ENCODE measurements at regions not wholly inside any gene's neighbourhood (a gene's known extent, or its start where the extent isn't known, plus 50 kb on each side); places are given as distances from the start of the nearest gene placed in this dataset.

DNA sequence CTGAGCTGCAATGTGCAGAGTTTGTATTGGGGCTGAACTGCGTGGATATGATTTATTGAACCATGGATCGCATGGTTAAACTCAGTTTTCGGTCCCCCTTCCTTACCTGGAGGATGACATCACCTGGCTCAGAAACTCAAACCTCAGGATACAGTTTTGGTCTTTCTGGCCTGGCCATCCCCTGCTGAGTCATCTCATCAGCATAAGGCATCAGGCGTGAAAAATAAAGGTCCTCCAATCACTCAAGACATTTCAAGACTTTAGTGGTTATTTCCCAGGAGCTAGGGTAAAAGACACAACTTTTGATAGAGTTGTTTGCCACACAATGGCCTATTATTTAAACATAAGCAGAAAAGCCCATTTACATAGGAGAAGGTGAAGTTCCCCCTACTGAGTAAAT is 631.1 kb upstream of the TMEM132C start:
- DNase-seq: no peak

DNA sequence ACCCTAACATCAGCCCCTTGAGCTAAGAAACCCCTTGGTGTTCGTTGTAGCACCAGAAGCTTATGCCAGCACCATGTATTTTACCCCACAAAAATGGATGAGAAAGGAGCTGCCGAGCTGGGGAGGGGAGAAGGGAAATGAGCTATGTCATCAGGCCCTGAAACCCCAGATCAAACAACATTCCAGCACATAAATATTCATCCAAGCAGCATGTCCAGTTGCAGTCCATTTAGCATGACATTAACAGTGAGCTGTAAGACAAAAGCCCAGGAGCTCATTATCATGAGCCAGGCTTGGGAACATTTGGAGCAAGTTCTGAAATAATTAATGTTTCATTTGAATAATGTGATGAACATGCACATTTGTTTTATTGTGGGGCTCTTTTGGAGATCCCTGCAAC is 630.1 kb upstream of the TMEM132C start:
- no peak for DNase-seq

DNA sequence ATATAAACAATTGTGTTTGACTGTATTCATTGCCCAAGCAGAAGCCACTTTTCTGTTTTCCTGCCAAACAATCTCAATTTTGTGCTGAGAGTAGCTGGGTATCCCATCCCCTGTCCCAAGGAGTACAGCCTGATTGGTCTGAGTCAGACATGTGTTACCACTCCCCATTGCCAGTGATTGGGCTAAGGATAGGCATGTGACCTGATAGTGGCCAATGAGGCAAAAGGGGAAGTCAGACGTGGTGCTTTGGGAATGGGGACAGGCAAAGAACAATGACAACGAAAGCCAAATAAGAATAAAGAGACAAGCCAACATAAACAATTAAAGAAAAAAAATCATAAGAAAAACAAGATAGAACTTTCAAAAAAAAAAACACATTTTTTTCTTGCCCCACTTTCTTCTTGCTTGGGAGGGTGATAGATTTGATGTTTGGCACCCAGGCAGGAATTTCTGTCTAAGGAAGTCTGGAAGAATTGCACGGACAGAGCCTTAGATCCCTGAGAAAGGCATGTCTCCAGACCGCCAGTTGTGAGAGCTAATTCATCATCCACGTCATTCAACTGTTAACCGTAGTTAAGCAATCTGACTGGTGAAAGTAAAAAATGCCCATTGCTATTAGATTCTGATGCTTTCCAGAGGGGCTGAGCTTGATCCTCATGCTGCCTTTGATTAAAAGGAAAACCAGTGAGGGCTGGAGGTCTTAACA is 626.6 kb upstream of the TMEM132C start:
- DNase-seq: no peak

DNA sequence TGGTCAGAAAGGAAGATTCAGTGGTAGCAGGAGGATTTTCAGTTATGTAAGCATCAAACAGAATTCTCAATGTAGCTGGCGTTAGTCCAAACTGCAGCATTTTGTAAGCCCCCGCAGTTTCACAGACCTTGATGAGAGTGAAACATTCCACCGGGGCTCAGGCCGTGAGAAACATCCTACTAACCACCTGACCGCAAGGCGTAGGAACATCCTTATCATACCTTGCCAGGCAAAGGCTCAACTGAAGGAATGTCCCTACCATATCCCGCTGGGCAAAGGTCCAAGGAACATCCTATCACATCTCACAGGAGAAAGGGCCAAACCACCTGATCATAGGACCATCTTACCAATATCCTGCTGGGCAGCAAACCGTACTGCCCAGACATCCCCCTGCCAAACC is 624.8 kb upstream of the TMEM132C start:
- DNase-seq: no peak

DNA sequence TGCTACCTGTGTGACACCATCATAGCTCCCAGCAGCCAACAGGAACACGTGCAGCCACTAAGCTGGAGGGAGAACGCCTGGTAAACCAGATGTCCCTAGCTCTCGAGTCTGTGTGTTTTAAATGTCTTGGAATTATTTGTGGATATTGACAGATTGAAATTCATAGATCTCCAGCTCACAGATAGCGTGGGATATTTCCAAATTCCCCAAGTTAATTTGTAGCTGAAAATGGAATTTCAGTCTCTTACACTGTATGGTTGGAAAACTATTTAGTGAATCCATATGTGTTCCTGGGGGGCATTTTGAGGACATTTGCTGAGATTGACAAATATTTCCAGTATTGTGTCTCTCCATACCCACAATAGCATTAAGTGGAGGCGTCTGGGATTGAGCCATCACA is 618.6 kb upstream of the TMEM132C start:
- DNase-seq: no peak

DNA sequence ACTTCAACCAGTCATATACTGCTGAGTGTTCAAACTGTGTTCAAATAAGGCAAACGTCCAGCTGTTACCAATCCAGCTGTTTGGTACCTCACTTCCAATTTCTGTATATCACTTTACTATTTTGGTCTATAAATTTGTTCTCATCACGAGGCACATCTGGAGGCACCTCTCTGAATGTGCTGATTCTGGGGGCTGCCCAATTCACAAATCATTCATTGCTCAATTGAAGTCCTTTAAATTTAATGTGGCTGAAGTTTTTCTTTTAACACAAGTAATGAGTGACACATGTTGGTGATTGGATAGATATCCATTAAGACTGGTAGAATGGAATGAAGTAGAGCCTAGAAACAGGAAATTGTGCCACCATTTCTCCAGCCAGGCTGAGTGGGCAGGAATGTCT is 617.0 kb upstream of the TMEM132C start:
- DNase-seq: no peak

DNA sequence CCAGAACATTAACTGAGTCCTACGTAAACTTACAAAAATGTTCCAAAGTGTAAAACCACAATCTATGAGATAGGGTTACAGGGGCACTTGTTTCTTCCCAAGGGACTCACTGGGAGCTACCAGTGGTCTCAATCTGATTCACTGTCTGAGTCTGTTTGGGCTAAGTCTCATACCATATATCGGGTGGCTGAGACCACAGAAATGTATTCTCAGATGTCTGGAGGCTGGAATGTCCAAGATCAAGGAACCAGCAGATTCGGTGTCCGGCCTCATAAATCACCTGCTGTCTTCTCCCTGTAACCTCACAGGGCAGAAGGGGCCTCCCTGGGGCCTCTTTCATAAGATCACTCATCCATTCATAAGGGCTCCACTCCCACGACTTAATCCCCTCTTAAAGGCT is 616.3 kb upstream of the TMEM132C start:
- no peak for DNase-seq

DNA sequence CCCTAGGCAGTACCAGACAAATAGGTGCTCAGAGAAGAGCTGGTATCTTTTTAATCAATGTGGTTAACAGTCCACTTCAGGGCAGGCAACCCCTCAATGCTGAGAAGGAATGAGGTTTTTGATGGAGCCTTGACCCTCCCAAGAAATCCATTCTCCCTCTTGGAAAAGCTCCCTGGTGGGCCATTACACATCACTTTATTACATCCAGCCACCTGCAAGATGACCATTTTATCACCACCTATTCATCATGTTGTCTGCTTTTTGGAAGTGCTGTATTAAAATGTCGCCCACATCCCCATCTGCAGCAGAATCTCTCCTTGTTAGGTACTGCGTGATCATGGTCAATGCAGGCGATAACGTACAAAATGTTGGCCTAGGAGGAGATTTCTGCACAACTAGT is 614.7 kb upstream of the TMEM132C start:
- no peak for DNase-seq

DNA sequence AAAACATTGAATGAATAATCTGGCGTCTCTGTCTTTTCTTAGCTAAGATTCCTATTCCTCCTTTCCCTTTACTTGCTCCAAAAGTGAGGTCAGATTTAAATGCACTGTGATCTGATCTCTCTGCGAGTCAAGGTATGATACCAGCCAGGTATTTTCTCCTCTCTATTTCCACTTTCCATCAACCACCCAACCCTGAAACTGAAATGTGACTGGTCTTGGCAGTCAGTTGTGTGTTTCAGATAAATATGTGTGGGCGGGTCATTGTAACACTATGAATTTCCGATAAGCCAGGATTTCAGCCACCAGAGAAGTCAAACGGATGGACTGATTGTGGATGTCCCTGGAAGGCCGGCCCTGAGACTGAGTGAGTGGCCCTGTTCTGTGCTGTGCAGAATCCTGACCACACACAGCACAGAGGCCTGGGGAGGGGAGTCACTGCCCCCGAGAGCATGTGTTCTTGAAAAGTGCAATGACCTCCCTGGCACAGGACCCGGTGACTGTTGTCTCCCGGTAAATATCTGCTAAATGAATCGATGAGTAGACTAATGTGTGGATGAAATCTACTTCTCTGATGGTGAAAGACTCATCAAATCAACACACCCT is 612.5 kb upstream of the TMEM132C start:
- no peak for DNase-seq

DNA sequence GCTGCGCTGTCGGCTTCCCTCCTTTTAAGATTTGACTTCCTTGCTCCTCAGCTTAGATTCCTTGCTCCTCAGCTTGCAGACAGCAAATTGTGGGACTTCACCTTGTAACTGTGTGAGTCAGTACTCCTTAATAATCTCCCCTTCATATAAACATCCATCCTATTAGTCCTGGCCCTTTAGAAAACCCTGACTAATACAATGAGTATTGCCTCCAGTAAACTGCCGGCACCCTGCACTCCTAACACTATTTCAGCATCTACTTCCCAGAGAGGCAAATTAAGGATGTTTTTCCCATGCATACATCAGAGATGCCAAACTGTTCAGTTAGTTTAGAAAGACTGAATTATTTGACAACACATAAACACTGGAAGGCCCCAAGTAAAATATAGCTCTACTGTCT is 611.3 kb upstream of the TMEM132C start:
- DNase-seq: no peak

DNA sequence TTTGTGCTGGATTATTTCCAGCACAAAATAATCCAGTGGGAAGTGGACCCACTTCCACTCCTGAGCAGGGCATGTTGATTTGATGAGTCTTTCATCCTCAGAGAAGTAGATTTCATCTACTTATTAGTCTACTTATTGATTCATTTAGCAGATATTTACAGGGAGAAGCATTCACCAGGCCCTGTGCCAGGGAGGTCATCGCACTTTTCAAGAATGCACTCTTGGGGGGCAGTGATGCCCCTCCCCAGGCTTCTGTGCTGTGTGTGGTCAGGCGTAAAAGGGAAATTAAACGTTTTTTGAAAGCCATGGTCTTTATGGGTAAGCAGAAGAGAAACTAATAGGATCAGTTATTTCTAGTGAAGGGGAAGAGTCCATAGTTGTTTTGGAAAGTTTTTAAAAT is 610.7 kb upstream of the TMEM132C start:
- DNase-seq: no peak

DNA sequence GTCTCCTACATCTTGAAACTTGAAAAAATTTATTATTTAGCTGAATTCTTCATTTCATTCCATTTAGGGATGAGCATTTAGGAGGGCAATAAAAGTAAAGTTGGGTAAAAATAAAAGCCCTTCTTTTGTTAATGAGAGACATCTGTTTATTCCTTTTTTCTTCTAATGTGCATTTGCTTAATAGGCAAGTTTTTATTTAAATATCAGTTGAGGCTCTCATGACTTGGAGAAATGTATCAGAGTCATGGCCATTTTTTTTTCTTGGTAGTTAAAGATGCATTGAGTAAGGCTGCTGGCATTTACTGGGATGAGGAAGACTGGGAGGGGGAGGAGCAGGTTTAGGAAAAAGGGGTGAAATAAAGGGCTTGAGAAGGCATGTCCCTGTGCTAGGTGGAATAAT is 609.9 kb upstream of the TMEM132C start:
- no peak for DNase-seq

DNA sequence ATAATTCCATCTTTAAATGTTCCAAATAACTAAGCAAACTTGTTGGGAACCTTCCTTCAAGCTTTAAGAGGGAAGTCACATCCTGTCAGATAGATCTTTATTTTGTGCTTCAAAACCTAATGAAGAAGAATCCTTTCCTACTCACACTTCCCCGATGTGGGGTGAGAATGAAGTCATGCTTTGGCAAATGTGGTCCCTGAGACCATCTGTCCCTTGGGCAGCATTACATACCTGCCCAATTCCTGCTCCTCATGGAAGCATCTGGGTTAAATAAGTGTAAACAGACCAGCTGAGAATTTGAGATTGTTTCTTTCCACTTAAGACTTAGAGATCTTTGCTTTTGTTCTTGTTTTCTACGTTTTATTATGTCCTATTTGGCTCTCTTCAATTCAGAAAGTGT is 606.0 kb upstream of the TMEM132C start:
- no peak for DNase-seq

DNA sequence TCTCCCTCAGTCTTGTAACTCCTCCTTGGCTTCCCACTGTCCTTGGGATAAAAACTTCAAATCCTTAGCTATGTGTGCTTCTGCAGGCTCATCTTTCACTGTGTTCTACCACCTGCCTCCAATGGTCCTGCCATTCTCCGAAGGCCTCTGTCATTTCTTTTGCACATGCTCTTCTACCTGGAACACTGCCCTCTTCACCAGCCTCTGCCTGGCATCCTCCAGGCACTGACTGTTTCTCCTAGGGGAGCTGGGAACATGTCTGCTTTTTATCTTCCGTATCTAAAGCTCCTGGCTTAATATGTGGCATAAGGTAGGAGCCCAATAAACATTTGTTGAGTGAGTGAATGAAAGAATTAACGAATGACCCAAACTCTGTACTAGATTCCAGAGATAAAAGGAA is 603.3 kb upstream of the TMEM132C start:
- no peak for DNase-seq

DNA sequence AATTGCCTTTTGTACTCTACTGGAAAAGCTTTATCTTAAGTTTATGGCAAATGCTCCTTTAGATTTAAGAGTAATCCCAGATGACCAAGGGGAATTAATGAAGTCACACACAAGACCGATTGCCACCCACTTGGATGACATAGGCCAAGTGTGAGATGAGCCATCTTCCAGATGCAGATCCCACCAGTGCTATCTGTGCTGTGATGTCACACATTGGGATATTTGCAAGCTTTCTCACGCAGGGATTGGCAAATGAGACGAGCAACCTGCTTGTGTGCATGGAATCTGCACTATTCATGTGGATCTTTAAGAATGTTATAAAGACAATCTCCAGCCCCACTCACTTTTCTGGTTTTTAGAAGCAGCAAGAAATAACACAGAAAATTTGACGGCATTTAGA is 602.1 kb upstream of the TMEM132C start:
- no peak for DNase-seq

DNA sequence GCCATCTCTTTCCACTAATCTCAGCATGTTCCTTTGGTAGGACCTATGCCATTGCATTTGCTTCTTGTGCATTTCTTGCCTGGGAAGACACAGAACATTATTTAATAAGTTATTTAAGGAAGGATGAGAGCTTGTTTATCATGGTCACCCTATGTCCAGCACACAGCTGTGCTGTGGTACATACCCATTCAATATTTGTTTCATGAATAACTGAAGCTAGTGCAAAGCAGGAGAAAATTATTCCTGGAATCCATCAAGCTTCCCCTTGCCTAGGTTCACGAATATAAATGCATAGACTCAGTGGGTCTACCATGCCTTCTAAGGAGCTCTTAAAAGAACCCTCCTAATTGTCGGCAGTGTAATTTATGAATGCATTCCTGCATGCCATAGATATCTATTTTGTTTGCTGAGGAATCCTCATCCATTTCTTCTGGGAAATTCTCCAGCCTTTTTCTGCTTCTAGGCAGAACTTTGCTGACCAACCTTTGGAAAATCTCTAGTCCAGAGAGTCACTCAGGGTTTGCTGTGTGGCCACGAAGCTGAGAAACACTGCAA is 599.8 kb upstream of the TMEM132C start:
- no peak for DNase-seq

DNA sequence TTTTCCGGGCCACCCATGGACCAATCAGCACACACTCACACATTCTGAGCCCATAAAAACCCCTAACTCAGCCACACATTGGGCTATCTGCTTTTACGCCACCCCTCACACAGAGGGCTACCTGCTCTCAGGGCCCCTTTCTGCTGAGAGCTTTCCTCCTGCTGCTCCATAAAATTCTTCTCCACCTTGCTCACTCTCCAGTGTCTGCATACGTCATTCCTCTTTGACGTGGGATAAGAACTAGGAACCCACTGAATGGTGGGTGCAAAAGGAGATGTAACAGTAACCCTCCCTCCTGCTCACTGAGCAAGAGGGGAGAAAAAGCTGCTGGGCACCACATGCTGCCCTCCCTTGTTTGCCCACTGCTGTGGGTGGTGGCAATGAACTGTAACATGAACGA is 596.7 kb upstream of the TMEM132C start:
- no peak for DNase-seq

DNA sequence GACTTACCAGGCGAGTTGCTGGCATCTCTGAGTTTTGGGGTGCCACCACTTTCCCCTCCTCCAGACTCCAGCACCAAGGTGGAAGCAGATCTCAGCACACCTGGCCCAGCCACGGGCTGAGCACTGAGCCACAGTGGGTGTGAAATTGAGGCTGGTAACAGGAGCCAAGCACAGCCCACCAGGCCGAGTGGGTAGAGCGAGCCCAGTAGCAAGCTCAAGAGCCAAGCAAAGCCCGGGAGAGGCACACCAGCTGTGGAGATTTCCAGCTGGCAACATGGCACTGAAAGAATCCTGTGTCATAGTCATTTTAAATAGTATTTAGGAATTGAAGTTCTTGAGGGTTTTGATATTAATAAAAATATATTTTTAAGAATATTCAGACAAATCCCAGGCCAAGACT is 596.2 kb upstream of the TMEM132C start:
- no peak for DNase-seq

DNA sequence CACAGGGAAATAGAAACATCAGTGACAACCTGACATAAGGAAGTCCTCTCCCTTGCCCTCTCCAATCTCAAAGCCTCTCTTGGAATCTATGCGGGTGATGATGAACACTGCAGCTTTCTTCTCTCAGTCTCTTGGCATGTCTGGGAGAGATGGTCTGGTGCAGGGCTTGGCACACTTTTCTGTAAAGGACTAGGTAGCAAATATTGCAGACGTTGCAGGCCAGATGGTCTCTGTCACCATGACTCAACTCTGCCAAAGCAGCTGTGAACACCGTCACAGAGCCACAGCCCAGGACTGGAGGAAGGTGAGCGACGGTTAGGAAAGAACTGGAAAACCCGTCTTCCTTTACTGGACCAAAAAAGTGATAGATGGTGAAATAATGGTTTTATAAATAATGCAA is 591.0 kb upstream of the TMEM132C start:
- DNase-seq: no peak

DNA sequence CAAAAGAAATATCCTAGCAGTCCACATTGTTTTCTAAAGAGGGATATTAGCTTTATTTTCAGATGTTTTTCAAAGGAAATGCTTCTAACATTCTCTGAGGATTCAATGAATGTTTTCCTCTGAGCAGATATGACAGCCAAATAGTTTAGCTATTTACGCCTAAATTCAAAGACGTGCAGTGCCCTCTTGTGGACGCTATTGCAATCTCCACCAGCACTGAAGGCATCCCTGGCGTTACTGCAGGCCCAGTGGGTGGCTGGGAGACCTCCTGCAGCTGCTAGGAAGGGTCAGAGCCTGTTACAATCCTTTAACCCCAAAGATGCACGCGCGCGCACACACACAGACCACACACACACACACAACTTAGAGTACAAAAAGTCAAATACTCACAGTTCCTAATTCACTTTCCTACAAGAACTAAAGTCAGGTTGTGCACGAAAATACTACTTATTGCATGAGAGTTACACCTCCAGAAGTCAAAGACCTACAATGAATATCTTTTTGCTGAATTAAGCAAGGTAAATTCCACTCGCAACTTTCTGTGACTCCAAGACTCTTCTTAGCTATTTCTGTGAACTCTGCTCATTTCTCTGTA is 589.3 kb upstream of the TMEM132C start:
- DNase-seq: peak; percentile 84

DNA sequence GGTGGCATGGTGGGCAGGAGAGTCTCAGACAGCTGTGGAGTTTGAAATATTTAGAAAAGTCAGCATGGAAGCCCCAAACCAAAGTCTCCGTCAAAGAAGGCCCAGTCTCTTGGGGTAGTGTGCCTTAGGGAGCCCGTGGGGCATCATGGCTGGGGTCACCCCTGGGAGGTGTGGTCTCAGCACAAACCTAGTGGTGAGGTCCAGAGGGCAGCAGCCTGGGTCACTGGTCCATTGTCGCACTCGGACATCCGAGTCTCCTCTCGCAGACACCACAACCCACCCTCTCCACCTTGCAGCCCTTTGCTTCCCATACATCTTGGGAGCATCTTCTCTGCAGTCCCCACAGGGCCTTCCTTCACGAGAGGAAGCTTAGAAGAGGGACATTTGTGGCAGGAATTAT is 588.0 kb upstream of the TMEM132C start:
- DNase-seq: no peak

DNA sequence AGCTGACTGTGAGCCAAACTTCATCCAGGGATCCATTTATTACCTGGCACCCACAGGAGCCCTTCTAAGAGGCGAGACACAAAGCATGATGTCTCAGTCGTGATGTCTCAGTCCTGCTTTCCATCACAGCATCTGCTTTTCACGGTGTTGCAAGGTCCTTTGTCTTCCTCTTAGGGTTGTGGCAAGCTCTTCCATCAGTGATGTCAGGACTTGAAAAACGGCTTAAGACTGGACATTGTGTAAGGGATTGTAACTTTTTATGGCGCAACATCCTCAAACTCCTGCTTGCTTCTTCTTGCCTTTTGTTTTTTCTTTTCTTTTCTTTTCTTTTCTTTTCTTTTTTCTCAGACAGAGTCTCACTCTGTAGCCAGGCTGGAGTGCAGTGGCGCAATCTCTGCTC is 586.5 kb upstream of the TMEM132C start:
- DNase-seq: no peak

DNA sequence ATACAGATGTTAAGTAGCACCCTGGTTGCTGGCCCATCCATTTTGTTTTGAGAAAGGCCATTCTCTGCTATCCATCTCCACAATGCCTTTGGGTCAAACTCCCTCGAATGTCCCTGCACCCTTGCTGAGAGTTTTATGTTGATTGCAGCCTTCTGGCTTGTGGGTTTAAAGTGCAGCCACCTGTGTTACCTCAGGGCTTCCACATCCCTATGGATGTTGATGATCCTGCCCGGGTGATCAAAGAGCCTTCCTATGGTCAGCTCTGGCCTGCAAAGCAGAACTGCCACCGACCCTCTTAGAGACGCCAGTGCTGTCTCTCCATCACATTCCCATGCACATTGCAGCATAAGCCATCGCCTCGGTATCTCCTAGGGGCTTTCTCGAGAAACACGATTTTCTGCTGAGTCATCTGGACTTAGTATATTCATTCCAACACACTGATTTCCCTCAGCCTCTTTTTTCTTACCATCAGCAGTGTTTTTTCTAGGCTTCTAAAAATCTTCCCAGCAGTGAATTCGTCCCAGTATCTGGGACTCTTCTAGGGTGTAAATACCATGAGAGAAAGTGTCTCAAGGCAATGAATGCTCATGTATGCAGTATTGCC is 585.7 kb upstream of the TMEM132C start:
- DNase-seq: no peak

DNA sequence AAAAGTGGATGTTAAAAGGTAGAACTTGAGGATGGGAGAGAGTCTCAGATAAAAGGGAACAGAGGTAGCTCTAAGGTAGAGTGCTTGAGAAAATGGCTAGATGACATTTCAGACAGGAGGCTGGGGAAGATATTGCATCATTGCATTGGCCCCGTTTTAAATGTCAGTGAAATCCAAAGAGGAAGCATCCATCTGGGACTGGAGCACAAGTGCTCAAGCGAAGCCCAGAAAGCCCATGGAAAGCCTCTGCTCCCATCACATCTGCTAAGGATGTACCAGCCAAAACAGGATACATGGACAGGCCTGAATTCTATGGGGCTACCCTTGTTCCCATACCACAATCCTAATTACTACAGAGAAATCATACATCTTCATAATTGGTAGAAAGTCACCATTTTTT is 581.5 kb upstream of the TMEM132C start:
- DNase-seq: no peak

Data from midbrain (tissue), 1 donor.